KMS-11 (cell line): ENCODE measurements at regions not wholly inside any gene's neighbourhood (a gene's known extent, or its start where the extent isn't known, plus 50 kb on each side); places are given as distances from the start of the nearest gene placed in this dataset.

Source experiments
- H2AFZ ChIP-seq: fragments of 200-600 bp; sonication (generic); 2 replicates; pipeline ENCODE4 v1.6.1; 2016; ENCODE audit warnings: antibody characterized with exemption, mixed run types, low read depth
- H3K27ac ChIP-seq: fragments of 200-600 bp; sonication (generic); 2 replicates; pipeline ENCODE4 v1.6.1; 2016; ENCODE audit warnings: mild to moderate bottlenecking, mixed run types
- H3K27me3 ChIP-seq: fragments of 200-600 bp; sonication (generic); 2 replicates; pipeline ENCODE4 v1.6.1; 2017; ENCODE audit warnings: mild to moderate bottlenecking, low read depth, mixed run types, moderate library complexity; ENCODE audit not compliant: insufficient read depth
- H3K36me3 ChIP-seq: fragments of 200-600 bp; sonication (generic); 2 replicates; pipeline ENCODE4 v1.6.1; 2017; ENCODE audit warnings: mild to moderate bottlenecking, mixed run types; ENCODE audit not compliant: insufficient read depth
- H3K4me1 ChIP-seq: fragments of 200-600 bp; sonication (generic); 2 replicates; pipeline ENCODE4 v1.6.1; 2016; ENCODE audit warnings: mild to moderate bottlenecking, low read depth, mixed run types; ENCODE audit not compliant: poor library complexity, severe bottlenecking
- H3K4me2 ChIP-seq: fragments of 200-600 bp; sonication (generic); 2 replicates; pipeline ENCODE4 v1.7.0; 2016; ENCODE audit warnings: mild to moderate bottlenecking, mixed run types
- H3K4me3 ChIP-seq: fragments of 200-600 bp; sonication (generic); IDR thresholded peaks from 2 replicates; pipeline ENCODE4 v1.6.1; 2017; ENCODE audit warnings: low read depth, low read length, mixed read lengths; ENCODE audit not compliant: insufficient read depth
- H3K79me2 ChIP-seq: fragments of 200-600 bp; sonication (generic); 2 replicates; pipeline ENCODE4 v1.6.1; 2016; ENCODE audit warnings: low read depth, mixed run types; ENCODE audit not compliant: insufficient read depth
- H3K9ac ChIP-seq: fragments of 200-600 bp; sonication (generic); 2 replicates; pipeline ENCODE4 v1.6.1; 2016; ENCODE audit warnings: mild to moderate bottlenecking, mixed run types
- H4K20me1 ChIP-seq: fragments of 200-600 bp; sonication (generic); 2 replicates; pipeline ENCODE4 v1.6.1; 2016; ENCODE audit warnings: mild to moderate bottlenecking, mixed run types; ENCODE audit not compliant: insufficient read depth
- TF ChIP-seq, protein P1 (sequence below): fragments of 200-600 bp; sonication (generic); conservative IDR thresholded peaks from 2 replicates; pipeline ENCODE4 v1.6.1; 2017; ENCODE audit warnings: low read depth, mild to moderate bottlenecking, antibody characterized with exemption, low read length, moderate library complexity, mixed read lengths

GRCh38 chr11:29913352-29913751, 103.5 kb downstream of the KCNA4 start:
- H3K4me3 ChIP-seq = no peak overlapping the region
- no peaks in the 10 kb centered on the region for H3K4me1 ChIP-seq
- no peak overlapping the region for H3K27ac ChIP-seq
- no peaks in the 10 kb centered on the region for H3K27me3 ChIP-seq
- no peak overlapping the region for H3K9ac ChIP-seq
- TF ChIP-seq, protein P1, sequence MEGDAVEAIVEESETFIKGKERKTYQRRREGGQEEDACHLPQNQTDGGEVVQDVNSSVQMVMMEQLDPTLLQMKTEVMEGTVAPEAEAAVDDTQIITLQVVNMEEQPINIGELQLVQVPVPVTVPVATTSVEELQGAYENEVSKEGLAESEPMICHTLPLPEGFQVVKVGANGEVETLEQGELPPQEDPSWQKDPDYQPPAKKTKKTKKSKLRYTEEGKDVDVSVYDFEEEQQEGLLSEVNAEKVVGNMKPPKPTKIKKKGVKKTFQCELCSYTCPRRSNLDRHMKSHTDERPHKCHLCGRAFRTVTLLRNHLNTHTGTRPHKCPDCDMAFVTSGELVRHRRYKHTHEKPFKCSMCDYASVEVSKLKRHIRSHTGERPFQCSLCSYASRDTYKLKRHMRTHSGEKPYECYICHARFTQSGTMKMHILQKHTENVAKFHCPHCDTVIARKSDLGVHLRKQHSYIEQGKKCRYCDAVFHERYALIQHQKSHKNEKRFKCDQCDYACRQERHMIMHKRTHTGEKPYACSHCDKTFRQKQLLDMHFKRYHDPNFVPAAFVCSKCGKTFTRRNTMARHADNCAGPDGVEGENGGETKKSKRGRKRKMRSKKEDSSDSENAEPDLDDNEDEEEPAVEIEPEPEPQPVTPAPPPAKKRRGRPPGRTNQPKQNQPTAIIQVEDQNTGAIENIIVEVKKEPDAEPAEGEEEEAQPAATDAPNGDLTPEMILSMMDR = no peak
- H2AFZ ChIP-seq = no peak overlapping the region
- H3K79me2 ChIP-seq = no peaks in the 10 kb centered on the region
- no peaks in the 10 kb centered on the region for H4K20me1 ChIP-seq
- no peaks in the 10 kb centered on the region for H3K36me3 ChIP-seq
- no peak overlapping the region for H3K4me2 ChIP-seq

- H3K4me1 ChIP-seq = no peaks in the 10 kb centered on the region
- no peak overlapping the region for H2AFZ ChIP-seq
- no peaks in the 10 kb centered on the region for H4K20me1 ChIP-seq
- H3K4me3 ChIP-seq = no peak overlapping the region
- H3K9ac ChIP-seq = no peak overlapping the region
- no peaks in the 10 kb centered on the region for H3K36me3 ChIP-seq
- no peak overlapping the region for H3K4me2 ChIP-seq
- no peak overlapping the region for H3K27ac ChIP-seq
- H3K27me3 ChIP-seq = no peaks in the 10 kb centered on the region
- TF ChIP-seq, protein P1 = no peak
- H3K79me2 ChIP-seq = no peaks in the 10 kb centered on the region
Measured at GRCh38 chr11:29900382-29900781, 116.4 kb downstream of the KCNA4 start.

DNA sequence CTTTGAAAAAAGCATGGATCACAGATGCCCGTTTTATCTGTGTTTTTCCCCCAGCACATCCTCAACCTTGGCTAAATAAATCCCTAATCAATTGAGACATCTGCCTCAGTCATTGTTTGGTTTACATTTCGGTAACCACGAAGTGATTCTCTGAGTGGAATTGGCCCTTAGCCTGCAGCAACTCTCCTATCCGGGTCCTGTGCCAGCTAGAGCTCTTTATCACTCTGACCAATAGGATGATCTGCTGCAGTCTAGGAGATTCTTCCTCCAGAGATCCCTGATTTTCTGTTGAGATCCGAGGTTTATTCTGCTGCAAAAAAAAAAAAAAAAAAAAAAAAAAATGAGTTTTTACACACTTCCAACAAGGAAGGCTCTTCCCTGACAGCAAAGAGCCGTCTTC, 137.3 kb downstream of the KCNA4 start:
- H3K4me1 ChIP-seq = no peaks in the 10 kb centered on the region
- H3K9ac ChIP-seq = no peak overlapping the region
- no peaks in the 10 kb centered on the region for H3K27me3 ChIP-seq
- H3K4me3 ChIP-seq = no peak overlapping the region
- no peak overlapping the region for H3K4me2 ChIP-seq
- no peak overlapping the region for H2AFZ ChIP-seq
- no peak overlapping the region for H3K27ac ChIP-seq
- TF ChIP-seq, protein P1 = no peak
- no peaks in the 10 kb centered on the region for H4K20me1 ChIP-seq
- H3K79me2 ChIP-seq = no peaks in the 10 kb centered on the region
- H3K36me3 ChIP-seq = no peaks in the 10 kb centered on the region

DNA sequence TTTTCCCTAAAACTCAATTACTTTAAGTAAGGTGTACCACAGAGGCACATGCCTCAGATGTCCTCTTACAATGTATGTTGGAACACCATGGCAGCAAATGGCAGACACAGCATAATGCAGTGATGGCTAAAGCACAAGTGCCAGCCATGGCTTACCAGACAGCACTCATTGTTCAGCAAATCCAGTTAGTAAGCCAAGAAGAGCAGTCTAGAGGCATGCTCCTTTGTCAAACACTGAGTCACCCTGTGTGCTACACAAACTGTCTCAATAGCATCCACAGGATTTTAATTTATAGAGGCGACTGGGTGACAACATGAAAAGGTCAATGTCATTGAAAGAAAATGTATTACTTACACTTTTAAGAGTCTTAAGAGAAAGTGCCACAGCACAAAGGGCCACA, 140.6 kb downstream of the KCNA4 start:
- H3K27me3 ChIP-seq = no peaks in the 10 kb centered on the region
- H3K9ac ChIP-seq = no peak overlapping the region
- no peaks in the 10 kb centered on the region for H3K79me2 ChIP-seq
- H3K27ac ChIP-seq = no peak overlapping the region
- no peak overlapping the region for H3K4me2 ChIP-seq
- TF ChIP-seq, protein P1 = no peak
- H2AFZ ChIP-seq = no peak overlapping the region
- no peaks in the 10 kb centered on the region for H4K20me1 ChIP-seq
- H3K4me3 ChIP-seq = no peak overlapping the region
- no peaks in the 10 kb centered on the region for H3K36me3 ChIP-seq
- no peaks in the 10 kb centered on the region for H3K4me1 ChIP-seq
